Activated T-cell treated with anti-CD3 and anti-CD28 coated beads for 48 hours (primary cell): ENCODE measurements at regions not wholly inside any gene's neighbourhood (a gene's known extent, or its start where the extent isn't known, plus 50 kb on each side); places are given as distances from the start of the nearest gene placed in this dataset.
"Not testable (repeated sequence)": the region's sequence is repeated elsewhere in the genome, so short reads cannot be mapped to it uniquely, and the experiment has no call there.

Source experiments
- DNase-seq: peaks from one replicate; pipeline ENCODE4 v3.0.0-alpha.2; 2020; ENCODE audit warnings: low read depth

GRCh38 chr2:53536583-53537361, 230.8 kb upstream of the CHAC2 start:
- DNase-seq = no peak

DNA sequence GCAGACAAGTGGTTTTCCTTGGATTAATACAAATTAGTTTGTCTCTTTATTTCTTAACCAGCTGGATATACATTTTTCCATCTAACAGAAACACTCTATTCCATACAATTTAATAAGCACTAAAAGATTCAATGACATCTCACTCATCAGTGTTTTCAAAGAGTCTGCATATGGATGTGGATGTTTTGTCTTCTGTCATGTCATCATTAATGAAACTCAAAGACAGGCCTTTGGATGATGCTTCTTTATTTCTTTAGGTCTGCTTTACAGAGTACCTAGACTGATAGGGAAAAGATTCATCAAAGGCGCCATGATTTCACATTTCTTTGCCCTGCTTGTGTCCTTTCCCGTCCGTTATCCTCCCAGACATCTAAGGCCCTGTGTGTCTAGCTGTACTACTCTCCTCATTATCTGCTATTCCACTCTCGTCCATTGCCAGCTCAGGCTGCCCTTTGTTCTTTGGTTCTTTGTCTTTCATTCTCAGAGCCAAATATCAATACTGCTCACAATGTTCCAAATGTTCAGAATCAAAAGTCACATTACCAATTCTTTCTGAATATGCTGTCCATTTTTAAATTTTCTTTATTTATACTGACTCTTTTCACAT, 232.3 kb upstream of the CHAC2 start:
- no peak for DNase-seq

DNA sequence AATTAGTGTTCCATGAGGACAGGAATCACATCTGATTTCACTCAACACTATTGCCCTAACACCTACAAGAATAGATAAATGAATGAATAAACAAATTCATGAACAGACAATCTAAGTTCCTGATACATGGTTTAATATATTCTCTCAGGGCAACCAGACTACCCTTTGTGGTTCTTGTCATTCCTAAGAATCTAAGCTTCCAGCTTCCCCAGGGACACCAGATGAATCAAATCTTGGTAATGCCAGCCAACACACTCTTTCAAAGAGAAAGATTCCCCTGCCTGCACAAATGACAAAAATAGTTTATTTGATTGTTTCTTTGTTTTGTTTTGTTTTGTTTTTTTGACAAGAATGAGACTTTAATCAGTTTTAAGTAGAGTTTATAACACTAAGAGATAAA, 237.5 kb upstream of the CHAC2 start:
- no peak for DNase-seq

DNA sequence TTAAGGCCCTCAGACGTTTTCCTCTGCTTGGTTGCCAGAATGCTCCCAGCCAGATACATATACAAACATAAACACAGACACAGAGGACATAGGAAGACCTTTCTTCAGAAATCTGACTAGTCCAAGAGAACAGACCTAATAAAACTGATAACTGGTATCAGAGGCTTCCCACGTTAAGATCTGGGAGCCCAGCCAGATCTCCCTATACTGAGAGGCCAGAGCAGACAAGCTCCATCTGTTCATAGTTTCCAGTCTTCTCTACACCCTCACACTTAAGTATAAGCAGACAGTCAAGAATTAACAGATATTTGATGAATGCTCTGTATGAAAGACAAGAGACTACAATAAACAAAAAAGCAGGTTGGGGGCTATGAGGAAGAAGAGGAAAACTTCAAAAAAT, 240.5 kb upstream of the CHAC2 start:
- no peak for DNase-seq

DNA sequence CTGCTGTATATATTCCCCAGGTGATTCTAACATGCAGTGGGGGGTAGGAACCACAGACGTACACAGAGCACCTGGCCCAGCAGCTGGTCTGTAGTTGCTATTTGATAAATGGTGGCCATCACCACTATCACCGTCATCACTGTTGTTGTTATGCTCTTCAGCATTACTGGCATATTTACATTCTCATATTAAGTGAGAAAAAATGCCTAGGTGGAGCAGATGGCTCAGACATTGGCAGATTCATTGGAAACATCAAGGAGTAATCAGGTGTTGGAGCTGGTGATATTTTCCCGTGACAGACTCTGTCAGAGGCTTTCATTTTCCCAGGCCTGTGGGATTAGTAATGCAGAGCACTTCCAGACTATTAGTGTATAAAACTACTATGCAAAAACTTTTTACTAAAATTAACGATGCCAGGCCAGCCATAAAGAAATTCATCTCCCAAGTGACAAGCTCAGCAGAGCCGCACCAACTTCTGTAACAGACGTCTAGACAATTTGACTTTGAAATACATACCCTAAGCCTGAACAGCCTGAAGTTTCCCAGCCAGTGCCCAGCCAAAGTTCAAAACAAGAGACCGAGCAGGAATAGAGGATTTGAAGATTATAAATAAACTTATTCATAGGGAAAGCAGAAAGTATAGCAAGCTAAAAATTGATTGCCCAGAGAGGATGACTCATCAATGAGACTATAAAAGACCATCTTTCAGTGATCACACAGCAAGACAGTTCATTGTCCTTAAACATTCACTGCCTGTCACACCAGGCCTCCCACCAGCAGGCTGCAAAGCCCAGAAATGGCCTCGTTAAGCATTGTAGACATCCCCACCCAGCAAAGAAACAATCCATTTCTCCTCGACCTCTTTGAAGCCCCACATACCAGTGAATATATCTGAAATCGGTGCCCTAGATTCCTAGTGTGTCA, 247.4 kb upstream of the CHAC2 start:
- no peak for DNase-seq

DNA sequence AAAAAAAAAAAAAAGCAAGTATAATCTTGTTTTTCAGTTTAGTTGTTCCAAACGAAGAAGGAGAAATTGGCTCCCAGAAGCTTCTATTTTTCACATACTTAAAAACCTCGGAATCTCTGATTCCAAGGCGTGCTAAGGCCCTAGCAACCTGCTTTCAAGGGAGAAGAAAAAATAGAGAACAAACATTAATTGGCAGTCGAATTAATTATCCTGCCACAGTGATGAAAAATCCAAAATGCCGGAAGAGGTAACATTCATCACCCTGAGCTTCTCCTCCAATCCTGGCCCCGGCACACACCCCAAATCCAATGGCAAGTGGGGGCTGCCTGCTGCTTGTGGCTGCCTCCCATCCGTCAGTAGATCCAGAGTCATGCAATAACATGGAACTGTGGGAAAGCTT, 250.2 kb upstream of the CHAC2 start:
- no peak for DNase-seq

GRCh38 chr2:53516650-53517049, 251.0 kb upstream of the CHAC2 start:
- no peak for DNase-seq

DNA sequence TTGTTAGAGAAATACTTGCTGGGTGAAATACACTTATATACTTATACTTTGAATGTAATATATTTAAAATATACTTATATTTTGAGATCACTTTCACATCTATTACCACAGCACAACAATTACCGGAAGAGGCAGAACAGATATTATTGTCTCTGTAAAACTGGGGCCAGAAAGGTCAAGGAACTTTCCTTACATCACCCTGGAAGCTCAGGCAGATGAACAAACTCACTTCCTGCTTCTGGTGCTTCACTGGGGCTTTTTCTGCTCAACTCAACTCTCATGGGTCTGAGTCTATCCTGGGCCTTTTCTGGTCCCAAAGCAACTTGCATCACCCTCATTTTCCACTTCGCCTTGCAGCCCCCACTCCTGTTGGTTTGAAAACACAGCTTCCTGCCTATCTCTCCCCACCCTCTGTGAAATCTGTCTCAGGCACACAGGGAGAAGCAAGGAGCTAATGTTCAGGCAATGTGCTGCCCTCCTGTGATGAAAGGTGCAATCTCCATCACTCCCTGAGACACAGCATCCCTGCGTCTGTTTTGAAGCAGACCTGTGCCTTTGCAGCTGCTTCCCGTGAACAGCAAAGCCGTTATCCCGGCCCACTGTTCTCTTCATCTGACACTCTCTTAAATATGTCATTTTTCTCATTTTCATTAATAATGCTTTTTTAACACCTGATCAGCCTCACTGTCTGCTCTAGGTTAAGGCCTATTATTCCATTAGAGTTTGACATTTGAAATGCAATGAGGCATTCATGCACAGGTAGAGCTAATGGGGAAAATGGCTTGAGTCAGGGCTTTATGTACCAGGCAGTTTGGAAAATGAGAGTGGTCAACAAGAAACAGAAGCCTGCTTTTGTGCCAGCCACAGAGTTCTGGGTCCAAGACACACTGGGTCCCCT, 251.9 kb upstream of the CHAC2 start:
- DNase-seq = no peak

- DNase-seq = no peak
Measured at GRCh38 chr2:53513167-53513666, 254.4 kb upstream of the CHAC2 start.

DNA sequence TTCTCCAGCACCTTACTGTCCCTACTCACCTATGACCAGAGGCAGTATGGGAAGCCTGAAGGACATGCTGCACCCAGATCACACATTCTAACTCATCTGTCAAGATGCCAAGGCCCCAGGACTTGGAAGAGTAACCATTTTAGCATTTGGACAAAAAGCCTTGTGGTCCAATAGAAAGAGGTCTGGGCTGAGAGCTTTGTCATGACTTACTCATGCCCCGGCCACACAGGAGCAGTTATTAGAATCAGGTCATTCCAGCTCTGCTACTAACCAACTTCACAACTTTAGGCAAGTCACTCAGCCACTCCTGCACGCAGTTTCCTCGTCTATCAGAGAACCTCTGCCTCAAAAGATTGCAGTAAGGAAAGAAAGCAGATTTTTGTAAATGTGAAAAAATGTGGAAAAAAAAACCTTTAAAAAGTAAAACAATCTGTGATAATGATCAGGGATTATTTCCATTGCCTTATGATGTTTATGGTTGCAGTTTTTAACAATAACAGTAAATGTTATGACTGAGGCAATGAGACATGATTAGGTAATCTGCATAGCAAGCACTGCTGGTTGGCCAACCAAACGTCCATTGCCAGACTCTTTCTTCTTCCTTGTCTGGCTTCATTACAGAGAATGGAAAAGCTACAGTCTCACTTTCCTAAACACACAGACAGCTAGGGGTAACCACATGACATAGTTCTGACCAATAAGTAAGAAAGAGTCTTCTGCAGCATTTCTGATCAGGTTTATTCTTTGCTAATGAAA, 255.4 kb upstream of the CHAC2 start:
- no peak for DNase-seq

DNA sequence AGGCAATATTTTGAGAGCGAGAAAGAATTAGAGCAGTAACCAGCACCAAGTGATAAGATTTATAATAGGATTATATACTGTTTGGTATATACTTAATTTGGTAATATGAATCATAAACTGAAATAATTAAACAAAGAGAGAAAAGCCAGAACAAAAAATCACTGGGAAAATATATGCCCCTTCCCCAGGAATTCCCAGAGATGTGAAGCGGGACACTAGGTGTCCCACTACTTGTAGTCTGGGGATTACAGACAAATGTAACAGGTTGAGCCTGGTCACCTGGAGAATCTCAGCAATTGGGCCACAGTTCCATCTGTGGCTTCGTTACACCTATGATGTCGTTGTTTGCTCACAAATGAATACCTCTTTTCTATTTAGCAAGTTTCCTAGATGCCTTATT, 256.1 kb upstream of the CHAC2 start:
- DNase-seq = no peak

- no peak for DNase-seq
Measured at GRCh38 chr2:53510401-53510800, 257.2 kb upstream of the CHAC2 start.

GRCh38 chr2:53509831-53510388, 257.7 kb upstream of the CHAC2 start:
- DNase-seq = no peak

GRCh38 chr2:53508667-53509066, 258.9 kb upstream of the CHAC2 start:
- DNase-seq = no peak

DNA sequence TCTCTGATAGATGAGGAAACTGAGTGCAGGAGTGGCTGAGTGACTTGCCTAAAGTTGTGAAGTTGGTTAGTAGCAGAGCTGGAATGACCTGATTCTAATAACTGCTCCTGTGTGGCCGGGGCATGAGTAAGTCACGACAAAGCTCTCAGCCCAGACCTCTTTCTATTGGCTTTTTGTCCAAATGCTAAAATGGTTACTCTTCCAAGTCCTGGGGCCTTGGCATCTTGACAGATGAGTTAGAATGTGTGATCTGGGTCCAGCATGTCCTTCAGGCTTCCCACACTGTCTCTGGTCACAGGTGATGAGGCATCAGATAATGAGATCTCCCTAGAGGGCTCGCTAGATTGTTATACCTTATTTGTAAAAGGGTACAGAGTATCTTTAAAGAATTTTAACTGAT, 260.5 kb upstream of the CHAC2 start:
- DNase-seq = not testable (repeated sequence)

GRCh38 chr2:53505826-53506225, 261.8 kb upstream of the CHAC2 start:
- DNase-seq = no peak

DNA sequence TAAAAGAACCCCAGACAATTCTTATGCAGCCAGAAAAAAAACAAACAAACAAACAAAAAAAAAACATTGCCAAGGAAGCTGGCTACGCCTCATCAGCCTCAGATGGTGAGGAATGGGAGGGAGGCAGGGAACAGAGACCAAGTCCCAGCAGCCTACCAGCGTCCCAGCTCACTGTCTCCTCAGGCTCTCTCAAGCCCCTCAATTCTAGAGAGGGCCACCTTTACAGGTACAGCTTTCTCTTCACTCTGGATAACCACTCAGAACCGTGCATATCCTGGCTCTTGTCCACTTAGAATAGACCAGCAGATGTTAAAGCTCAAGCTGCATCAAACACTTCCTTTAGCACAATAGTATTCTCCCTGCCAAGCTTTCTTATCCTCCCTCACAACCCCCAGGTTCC, 263.1 kb upstream of the CHAC2 start:
- DNase-seq = no peak

DNA sequence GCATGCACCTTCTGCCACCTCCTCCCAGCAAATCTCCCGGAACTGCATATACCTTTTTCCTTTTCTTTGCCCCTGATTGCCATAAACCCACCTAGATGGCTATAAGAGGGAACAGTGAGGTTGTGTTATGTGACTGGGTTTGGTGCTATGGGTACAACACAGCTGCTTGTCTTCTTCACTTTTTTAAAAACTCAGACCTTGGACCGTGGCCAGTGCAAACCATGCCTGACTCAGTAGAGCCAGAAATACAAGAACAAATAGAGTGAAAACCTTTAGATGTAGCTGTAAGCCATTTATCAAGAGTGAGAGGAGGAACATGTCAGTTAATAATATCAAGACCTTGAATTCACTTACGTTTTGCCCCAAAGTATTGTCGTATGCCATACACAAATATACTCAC, 267.4 kb upstream of the CHAC2 start:
- DNase-seq = no peak

DNA sequence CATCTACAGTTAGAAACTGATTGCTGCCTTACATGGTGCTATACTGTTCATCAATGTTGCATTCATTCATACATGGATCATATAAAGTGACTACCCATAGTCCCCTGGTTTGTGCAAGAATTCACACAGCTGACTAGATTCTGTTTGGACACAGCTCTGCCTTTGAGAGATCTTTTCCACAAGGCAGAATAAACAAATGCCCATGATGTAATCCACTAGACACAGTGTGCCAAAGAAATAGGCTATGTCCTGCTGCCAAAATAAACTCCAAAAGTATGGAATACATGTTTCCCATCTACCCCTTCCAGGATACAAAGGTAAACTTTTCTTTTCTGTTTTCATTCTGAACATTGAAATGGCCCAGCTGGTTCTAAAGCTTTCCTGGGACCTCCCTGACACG, 269.4 kb upstream of the CHAC2 start:
- DNase-seq = no peak

GRCh38 chr2:53497020-53497419, 270.6 kb upstream of the CHAC2 start:
- no peak for DNase-seq

DNA sequence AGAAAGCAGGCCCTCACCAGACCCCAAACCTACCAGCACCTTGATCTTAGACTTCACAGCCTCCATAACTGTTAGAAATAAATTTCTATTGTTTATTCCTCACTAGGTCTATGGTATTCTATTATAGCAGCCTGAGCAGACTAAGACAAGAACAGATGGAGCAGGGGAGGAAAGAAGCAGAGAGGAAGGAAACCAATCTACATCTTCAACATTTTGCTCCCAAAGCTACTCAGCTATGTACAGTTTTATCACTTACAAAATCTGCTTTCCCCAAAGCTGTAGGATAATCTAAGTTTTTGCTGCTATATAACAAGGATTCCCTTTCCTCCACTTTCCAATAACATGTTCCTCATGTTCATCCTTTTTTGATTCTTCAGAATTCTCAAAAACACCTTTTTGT, 274.4 kb upstream of the CHAC2 start:
- no peak for DNase-seq
